H9 (cell line): ENCODE measurements at regions not wholly inside any gene's neighbourhood (a gene's known extent, or its start where the extent isn't known, plus 50 kb on each side); places are given as distances from the start of the nearest gene placed in this dataset.

Experiments
- DNase-seq: peaks from one replicate; pipeline ENCODE4 v3.0.0-alpha.2; 2017
- H2AFZ ChIP-seq: one replicate; pipeline ENCODE4 v1.6.1; 2013; ENCODE audit warnings: mild to moderate bottlenecking, low read length, control low read depth, moderate library complexity
- H2AK5ac ChIP-seq: 2 replicates; pipeline ENCODE4 v1.6.1; 2013; ENCODE audit warnings: low read length, control low read depth, mixed read lengths; ENCODE audit not compliant: insufficient read length
- H2BK120ac ChIP-seq: one replicate; pipeline ENCODE4 v1.6.1; 2013; ENCODE audit warnings: low read depth, mild to moderate bottlenecking, low read length, control low read depth, inconsistent platforms; ENCODE audit not compliant: poor library complexity, severe bottlenecking
- H2BK12ac ChIP-seq: 2 replicates; pipeline ENCODE4 v1.6.1; 2013; ENCODE audit warnings: low read length, control low read depth, mixed read lengths, low read depth; ENCODE audit not compliant: insufficient read length
- H2BK15ac ChIP-seq: 2 replicates; pipeline ENCODE4 v1.6.1; 2013; ENCODE audit warnings: low read depth, low read length, control low read depth
- H2BK20ac ChIP-seq: one replicate; pipeline ENCODE4 v1.6.1; 2013; ENCODE audit warnings: low read depth, mild to moderate bottlenecking, low read length, control low read depth, inconsistent platforms; ENCODE audit not compliant: poor library complexity, severe bottlenecking
- H2BK5ac ChIP-seq: 2 replicates; pipeline ENCODE4 v1.6.1; 2013; ENCODE audit warnings: low read length, control low read depth, mixed read lengths; ENCODE audit not compliant: insufficient read length
- H3K14ac ChIP-seq: 2 replicates; pipeline ENCODE4 v1.6.1; 2013; ENCODE audit warnings: low read length, control low read depth; ENCODE audit not compliant: insufficient read depth
- H3K18ac ChIP-seq: 2 replicates; pipeline ENCODE4 v1.6.1; 2013; ENCODE audit warnings: low read depth, mild to moderate bottlenecking, mixed read lengths, low read length, control low read depth; ENCODE audit not compliant: insufficient read length
- H3K23ac ChIP-seq: 2 replicates; pipeline ENCODE4 v1.6.1; 2013; ENCODE audit warnings: low read length, control low read depth, mixed read lengths, low read depth; ENCODE audit not compliant: insufficient read length
- H3K23me2 ChIP-seq: 2 replicates; pipeline ENCODE4 v1.6.1; 2013; ENCODE audit warnings: low read depth, mild to moderate bottlenecking, mixed read lengths, low read length, control low read depth; ENCODE audit not compliant: insufficient read length, poor library complexity, severe bottlenecking
- H3K27ac ChIP-seq: 2 replicates; pipeline ENCODE4 v1.5.1; 2013; ENCODE audit warnings: low read length, control low read depth, mixed read lengths, low read depth; ENCODE audit not compliant: insufficient read length
- H3K27me3 ChIP-seq: 2 replicates; pipeline ENCODE4 v1.6.1; 2013; ENCODE audit warnings: low read length, control low read depth, inconsistent platforms; ENCODE audit not compliant: insufficient read depth
- H3K4ac ChIP-seq: 2 replicates; pipeline ENCODE4 v1.6.1; 2013; ENCODE audit warnings: low read depth, mild to moderate bottlenecking, control low read depth, inconsistent platforms, low read length, moderate library complexity
- H3K4me1 ChIP-seq: 2 replicates; pipeline ENCODE4 v1.6.1; 2013; ENCODE audit warnings: low read length, control low read depth, inconsistent platforms; ENCODE audit not compliant: insufficient read depth
- H3K4me2 ChIP-seq: 2 replicates; pipeline ENCODE4 v1.6.1; 2013; ENCODE audit warnings: low read length, control low read depth, mixed read lengths; ENCODE audit not compliant: insufficient read length, insufficient read depth
- H3K56ac ChIP-seq: 2 replicates; pipeline ENCODE4 v1.6.1; 2013; ENCODE audit warnings: low read depth, mild to moderate bottlenecking, mixed read lengths, low read length, control low read depth; ENCODE audit not compliant: insufficient read length
- H3K79me1 ChIP-seq: 2 replicates; pipeline ENCODE4 v1.6.1; 2013; ENCODE audit warnings: low read depth, mild to moderate bottlenecking, moderate library complexity, low read length, control low read depth, inconsistent platforms; ENCODE audit not compliant: insufficient read depth, poor library complexity, severe bottlenecking
- H3K79me2 ChIP-seq: 2 replicates; pipeline ENCODE4 v1.6.1; 2013; ENCODE audit warnings: low read length, control low read depth, inconsistent platforms; ENCODE audit not compliant: insufficient read depth
- H3K9ac ChIP-seq: 2 replicates; pipeline ENCODE4 v1.6.1; 2013; ENCODE audit warnings: low read length, control low read depth, mixed read lengths; ENCODE audit not compliant: insufficient read length; ENCODE audit errors: extremely low read depth
- H3K9me3 ChIP-seq: one replicate; pipeline ENCODE4 v1.6.1; 2013; ENCODE audit warnings: low read depth, low read length, inconsistent platforms; ENCODE audit not compliant: control insufficient read depth
- H3T11ph ChIP-seq: one replicate; pipeline ENCODE4 v1.6.1; 2013; ENCODE audit warnings: mild to moderate bottlenecking, low read length, control low read depth, inconsistent platforms
- H4K20me1 ChIP-seq: one replicate; pipeline ENCODE4 v1.6.1; 2013; ENCODE audit not compliant: control insufficient read depth, insufficient read length, insufficient read depth
- H4K5ac ChIP-seq: 2 replicates; pipeline ENCODE4 v1.6.1; 2013; ENCODE audit warnings: low read depth, mild to moderate bottlenecking, mixed read lengths, low read length, control low read depth; ENCODE audit not compliant: insufficient read length
- H4K8ac ChIP-seq: replicated peaks from 2 replicates; pipeline ENCODE4 v1.6.1; 2013; ENCODE audit warnings: low read length, control low read depth, mixed read lengths, low read depth; ENCODE audit not compliant: insufficient read length
- H4K91ac ChIP-seq: 2 replicates; pipeline ENCODE4 v1.6.1; 2013; ENCODE audit warnings: low read depth, mild to moderate bottlenecking, moderate library complexity, mixed read lengths, low read length, control low read depth; ENCODE audit not compliant: insufficient read length
- H3K27ac Mint-ChIP-seq, 3 experiments: 2 replicates in 2 of 3; 3 replicates in 1 of 3; pipeline ENCODE4 v1.8.0; 2020 to 2021; ENCODE audit warnings: mixed read lengths in 3 of 3, mild to moderate bottlenecking in 1 of 3, moderate library complexity in 1 of 3
- H3K27me3 Mint-ChIP-seq: 2 replicates; pipeline ENCODE4 v1.8.0; 2021; ENCODE audit warnings: low read depth, mild to moderate bottlenecking, moderate library complexity, mixed read lengths
- H3K36me3 Mint-ChIP-seq, 3 experiments: 2 replicates in 2 of 3; 3 replicates in 1 of 3; pipeline ENCODE4 v1.8.0; 2020 to 2021; ENCODE audit warnings: low read depth in 3 of 3, mixed read lengths in 3 of 3; ENCODE audit not compliant: insufficient read depth in 1 of 3
- H3K4me1 Mint-ChIP-seq, 2 experiments: 2 replicates each; pipeline ENCODE4 v1.8.0; 2020; ENCODE audit warnings: mixed read lengths in 2 of 2
- H3K4me3 Mint-ChIP-seq, 2 experiments: 2 replicates in 1 of 2; 3 replicates in 1 of 2; pipeline ENCODE4 v1.8.0; 2020 to 2021; ENCODE audit warnings: mild to moderate bottlenecking in 2 of 2, mixed read lengths in 2 of 2, moderate library complexity in 1 of 2
- H3K9me3 Mint-ChIP-seq, 2 experiments: 2 replicates in 1 of 2; 3 replicates in 1 of 2; pipeline ENCODE4 v1.8.0; 2020; ENCODE audit warnings: mild to moderate bottlenecking in 2 of 2, mixed read lengths in 2 of 2, moderate library complexity in 1 of 2
- CTCF ChIP-seq: fragments of 200-600 bp; sonication (generic); conservative IDR thresholded peaks from 3 replicates; pipeline ENCODE4 v1.8.0; 2021; ENCODE audit warnings: antibody characterized with exemption, mild to moderate bottlenecking
- WGBS: extraction: QIAGEN DNeasy Blood & Tissue Kit; methylation state at CpG from one replicate; pipeline ENCODE4 v1.1.7; 2013; ENCODE audit warnings: missing lambda C conversion rate, low lambda C conversion rate, mixed read lengths; ENCODE audit not compliant: insufficient read length; ENCODE audit errors: extremely low coverage; 5-methylcytosine and 5-hydroxymethylcytosine counted together

GRCh38 chr2:41741951-41742595 is 305.7 kb upstream of the PKDCC start:
- Histone ChIP-seq H3K27me3 (no peaks in the 10 kb centered on the region), H3K79me2 (no peaks in the 10 kb centered on the region), H3K23ac (no peak overlapping the region), H3K23me2 (no peaks in the 10 kb centered on the region), H3K18ac (no peak overlapping the region), H4K91ac (no peak overlapping the region), H3K9me3 (no peaks in the 10 kb centered on the region), H2BK12ac (no peak overlapping the region), H3K27ac (no peak overlapping the region), H2BK20ac (no peak overlapping the region), H2BK5ac (no peak overlapping the region), H4K20me1 (no peaks in the 10 kb centered on the region), H3K14ac (no peak overlapping the region), H3K9ac (no peak overlapping the region), H2BK120ac (no peak overlapping the region), H3K4ac (no peak overlapping the region), H2AFZ (no peak overlapping the region), H3K4me1 (no peaks in the 10 kb centered on the region), H3K79me1 (no peaks in the 10 kb centered on the region), H4K5ac (no peak overlapping the region), H2BK15ac (no peak overlapping the region), H3K4me2 (no peak overlapping the region), H3T11ph (no peak overlapping the region), H2AK5ac (no peak overlapping the region), H4K8ac (no peak overlapping the region), H3K56ac (no peak overlapping the region)
- TF ChIP-seq CTCF: no peak
- Mint-ChIP-seq H3K4me1 (no peaks in the 10 kb centered on the region), H3K4me3 (no peak overlapping the region), H3K36me3 (no peaks in the 10 kb centered on the region), H3K9me3 (peaks cover 9 to 10% of the 10 kb centered on the region in 2 experiments; a peak in 3 of 5 replicates), H3K27me3 (no peaks in the 10 kb centered on the region), H3K27ac (no peak overlapping the region)
- DNase-seq: no peak
- WGBS: no CpG with 5 or more reads among the region's 2 CpGs
